ENCODE measurements at regions not wholly inside any gene's neighbourhood (a gene's known extent, or its start where the extent isn't known, plus 50 kb on each side); places are given as distances from the start of the nearest gene placed in this dataset.
"Not testable (repeated sequence)": the region's sequence is repeated elsewhere in the genome, so short reads cannot be mapped to it uniquely, and the experiment has no call there.

DNA sequence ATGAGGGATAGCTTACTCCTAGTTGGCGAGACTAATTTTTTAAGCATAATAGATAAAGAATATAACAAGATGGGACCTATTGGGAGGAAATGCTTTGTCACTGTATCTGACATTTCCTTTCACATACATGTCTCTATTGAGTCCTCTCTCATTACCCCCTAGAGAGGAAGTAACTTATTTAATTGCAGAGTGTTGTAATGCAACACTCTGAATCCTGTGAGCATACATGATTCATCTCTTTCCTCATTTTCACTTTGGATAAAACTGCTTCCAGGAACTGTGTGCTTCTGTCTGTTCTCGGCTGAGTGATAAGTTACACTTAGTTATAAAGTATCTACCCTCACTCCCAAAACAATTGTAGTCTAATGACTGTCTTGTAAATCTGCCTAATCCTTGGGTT lies 266.1 kb upstream of the ANXA10 start:
- Mint-ChIP-seq H3K36me3 (no peaks in the 10 kb centered on the region), H3K9me3 (peaks cover 0 to 23% (median 4%) of the 10 kb centered on the region in 5 donors), H3K4me1 (no peaks in the 10 kb centered on the region), H3K27me3 (no peaks in the 10 kb centered on the region), H3K4me3 (no peak overlapping the region), H3K27ac (no peak overlapping the region)
- DNase-seq, result no peak
- no peaks in the 10 kb centered on the region for H3K4me1 ChIP-seq (ENCODE audit: insufficient read depth, low read length)
- H3K36me3 ChIP-seq (ENCODE audit: insufficient read depth, low read length), result no peaks in the 10 kb centered on the region
- no peaks in the 10 kb centered on the region for H3K27me3 ChIP-seq (ENCODE audit: insufficient read depth, low read length, poor library complexity, severe bottlenecking)
- CTCF ChIA-PET, result no interaction called here
- no peak overlapping the region for H3K4me3 ChIP-seq (ENCODE audit: low read length)
- POLR2A ChIA-PET, result no interaction called here
- no peak overlapping the region for H3K27ac ChIP-seq (ENCODE audit: low read depth, low read length)
- no peaks in the 10 kb centered on the region for H3K9me3 ChIP-seq (ENCODE audit: low read length)

- Histone ChIP-seq H3K27me3 (ENCODE audit: insufficient read depth, low read length, poor library complexity, severe bottlenecking) (no peaks in the 10 kb centered on the region), H3K27ac (ENCODE audit: low read depth, low read length) (no peak overlapping the region), H3K4me3 (ENCODE audit: low read length) (no peak overlapping the region), H3K36me3 (ENCODE audit: insufficient read depth, low read length) (no peaks in the 10 kb centered on the region), H3K4me1 (ENCODE audit: insufficient read depth, low read length) (no peaks in the 10 kb centered on the region), H3K9me3 (ENCODE audit: low read length) (no peaks in the 10 kb centered on the region)
- Mint-ChIP-seq H3K36me3 (no peaks in the 10 kb centered on the region), H3K4me1 (no peaks in the 10 kb centered on the region), H3K27ac (no peak overlapping the region), H3K4me3 (no peak overlapping the region), H3K9me3 (peaks cover 0 to 26% (median 9%) of the 10 kb centered on the region in 5 donors), H3K27me3 (no peaks in the 10 kb centered on the region)
- DNase-seq, result no peak
- ChIA-PET CTCF (no interaction called here), POLR2A (no interaction called here)
Measured at GRCh38 chr4:167831855-167832254, 260.5 kb upstream of the ANXA10 start.

DNA sequence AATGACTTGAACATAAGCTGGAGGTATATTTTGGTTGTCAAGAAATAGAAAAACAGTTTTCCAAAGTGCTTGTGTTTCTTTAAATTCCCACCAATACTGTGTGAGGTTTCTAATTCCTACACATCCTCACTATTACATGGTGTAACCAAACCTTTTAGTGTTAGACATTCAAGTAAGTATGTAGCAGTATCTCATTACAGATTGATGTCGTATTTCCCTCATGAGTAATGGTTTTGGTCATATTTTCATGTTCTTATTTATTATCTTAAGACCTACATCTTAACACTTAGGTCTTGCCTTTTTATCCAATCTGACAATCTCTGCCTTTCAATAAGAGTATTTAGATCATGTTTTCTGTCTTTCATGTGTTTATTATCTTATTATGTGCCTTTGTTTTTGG lies 253.7 kb upstream of the ANXA10 start:
- DNase-seq, result no peak
- H3K27me3 Mint-ChIP-seq, result no peaks in the 10 kb centered on the region
- no peak overlapping the region for H3K27ac ChIP-seq (ENCODE audit: low read depth, low read length)
- no peaks in the 10 kb centered on the region for H3K27me3 ChIP-seq (ENCODE audit: insufficient read depth, low read length, poor library complexity, severe bottlenecking)
- H3K36me3 ChIP-seq (ENCODE audit: insufficient read depth, low read length), result no peaks in the 10 kb centered on the region
- no peaks in the 10 kb centered on the region for H3K36me3 Mint-ChIP-seq
- H3K9me3 ChIP-seq (ENCODE audit: low read length), result no peaks in the 10 kb centered on the region
- POLR2A ChIA-PET, result no interaction called here
- no peak overlapping the region for H3K4me3 ChIP-seq (ENCODE audit: low read length)
- no peak overlapping the region for H3K4me3 Mint-ChIP-seq
- CTCF ChIA-PET, result no interaction called here
- no peak overlapping the region for H3K27ac Mint-ChIP-seq
- no peaks in the 10 kb centered on the region for H3K4me1 Mint-ChIP-seq
- H3K9me3 Mint-ChIP-seq, result peaks cover 2 to 30% (median 7%) of the 10 kb centered on the region in 5 donors
- no peaks in the 10 kb centered on the region for H3K4me1 ChIP-seq (ENCODE audit: insufficient read depth, low read length)

DNA sequence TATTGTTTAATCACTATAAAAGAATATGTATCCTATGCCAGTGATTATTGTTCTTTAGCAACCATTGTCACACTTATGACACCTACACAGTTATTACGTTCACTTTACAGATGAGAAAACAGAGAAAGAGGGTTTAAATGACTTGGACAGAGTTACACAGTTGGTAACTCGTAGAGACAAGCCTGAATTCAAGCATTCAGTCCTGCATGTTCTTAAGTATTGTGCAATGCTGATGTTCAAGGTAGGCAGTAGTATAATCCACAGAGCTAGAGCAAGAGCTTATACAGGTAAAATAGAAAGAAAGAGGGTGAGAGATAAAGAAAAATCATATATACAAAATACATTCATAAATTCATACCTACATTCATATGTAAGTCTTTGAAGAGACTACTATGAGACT lies 249.8 kb upstream of the ANXA10 start:
- Mint-ChIP-seq H3K27ac (no peak overlapping the region), H3K4me3 (no peak overlapping the region), H3K27me3 (no peaks in the 10 kb centered on the region), H3K9me3 (peaks cover 2 to 19% (median 5%) of the 10 kb centered on the region in 5 donors), H3K36me3 (no peaks in the 10 kb centered on the region), H3K4me1 (no peaks in the 10 kb centered on the region)
- DNase-seq, result no peak
- Histone ChIP-seq H3K36me3 (ENCODE audit: insufficient read depth, low read length) (no peaks in the 10 kb centered on the region), H3K27me3 (ENCODE audit: insufficient read depth, low read length, poor library complexity, severe bottlenecking) (no peaks in the 10 kb centered on the region), H3K27ac (ENCODE audit: low read depth, low read length) (no peak overlapping the region), H3K9me3 (ENCODE audit: low read length) (no peaks in the 10 kb centered on the region), H3K4me1 (ENCODE audit: insufficient read depth, low read length) (no peaks in the 10 kb centered on the region), H3K4me3 (ENCODE audit: low read length) (no peak overlapping the region)
- ChIA-PET CTCF (no interaction called here), POLR2A (no interaction called here)

GRCh38 chr4:167854881-167855280 lies 237.5 kb upstream of the ANXA10 start:
- H3K27ac Mint-ChIP-seq, result no peak overlapping the region
- DNase-seq, result no peak
- H3K4me3 Mint-ChIP-seq, result no peak overlapping the region
- ChIA-PET POLR2A (no interaction called here), CTCF (no interaction called here)
- Histone ChIP-seq H3K4me3 (ENCODE audit: low read length) (no peak overlapping the region), H3K36me3 (ENCODE audit: insufficient read depth, low read length) (no peaks in the 10 kb centered on the region), H3K4me1 (ENCODE audit: insufficient read depth, low read length) (no peaks in the 10 kb centered on the region), H3K27ac (ENCODE audit: low read depth, low read length) (no peak overlapping the region), H3K27me3 (ENCODE audit: insufficient read depth, low read length, poor library complexity, severe bottlenecking) (no peaks in the 10 kb centered on the region), H3K9me3 (ENCODE audit: low read length) (no peaks in the 10 kb centered on the region)
- H3K9me3 Mint-ChIP-seq, result peaks cover 0 to 18% (median 6%) of the 10 kb centered on the region in 5 donors
- no peaks in the 10 kb centered on the region for H3K4me1 Mint-ChIP-seq
- H3K27me3 Mint-ChIP-seq, result no peaks in the 10 kb centered on the region
- H3K36me3 Mint-ChIP-seq, result no peaks in the 10 kb centered on the region

DNA sequence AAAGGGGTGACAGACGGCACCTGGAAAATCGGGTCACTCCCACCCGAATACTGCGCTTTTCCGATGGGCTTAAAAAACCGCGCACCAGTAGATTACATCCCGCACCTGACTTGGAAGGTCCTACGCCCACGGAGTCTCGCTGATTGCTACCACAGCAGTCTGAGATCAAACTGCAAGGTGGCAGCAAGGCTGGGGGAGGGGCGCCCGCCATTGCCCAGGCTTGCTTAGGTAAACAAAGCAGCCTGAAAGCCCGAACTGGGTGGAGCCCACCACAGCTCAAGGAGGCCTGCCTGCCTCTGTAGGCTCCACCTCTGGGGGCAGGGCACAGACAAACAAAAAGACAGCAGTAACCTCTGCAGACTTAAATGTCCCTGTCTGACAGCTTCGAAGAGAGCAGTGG lies 234.2 kb upstream of the ANXA10 start:
- H3K36me3 Mint-ChIP-seq; H3K36me3 ChIP-seq (ENCODE audit: insufficient read depth, low read length); H3K4me3 ChIP-seq (ENCODE audit: low read length); H3K27ac ChIP-seq (ENCODE audit: low read depth, low read length); CTCF ChIA-PET; H3K4me1 Mint-ChIP-seq; DNase-seq; H3K4me3 Mint-ChIP-seq; H3K4me1 ChIP-seq (ENCODE audit: insufficient read depth, low read length); H3K27me3 Mint-ChIP-seq; H3K9me3 ChIP-seq (ENCODE audit: low read length); H3K27ac Mint-ChIP-seq; POLR2A ChIA-PET; H3K27me3 ChIP-seq (ENCODE audit: insufficient read depth, low read length, poor library complexity, severe bottlenecking): not testable (repeated sequence)
- H3K9me3 Mint-ChIP-seq, result peaks cover 0 to 18% (median 6%) of the 10 kb centered on the region in 5 donors

GRCh38 chr4:167867191-167867590 lies 225.1 kb upstream of the ANXA10 start:
- no peak overlapping the region for H3K4me3 Mint-ChIP-seq
- no peak for DNase-seq
- H3K36me3 Mint-ChIP-seq, result no peaks in the 10 kb centered on the region
- H3K27me3 Mint-ChIP-seq, result peaks cover 0 to 2% of the 10 kb centered on the region in 2 donors
- Histone ChIP-seq H3K27ac (ENCODE audit: low read depth, low read length) (no peak overlapping the region), H3K4me1 (ENCODE audit: insufficient read depth, low read length) (no peaks in the 10 kb centered on the region), H3K36me3 (ENCODE audit: insufficient read depth, low read length) (no peaks in the 10 kb centered on the region), H3K27me3 (ENCODE audit: insufficient read depth, low read length, poor library complexity, severe bottlenecking) (no peaks in the 10 kb centered on the region), H3K9me3 (ENCODE audit: low read length) (no peaks in the 10 kb centered on the region), H3K4me3 (ENCODE audit: low read length) (no peak overlapping the region)
- peaks cover 0 to 12% (median 2%) of the 10 kb centered on the region in 5 donors for H3K9me3 Mint-ChIP-seq
- no peaks in the 10 kb centered on the region for H3K4me1 Mint-ChIP-seq
- no peak overlapping the region for H3K27ac Mint-ChIP-seq
- CTCF ChIA-PET, result no interaction called here
- POLR2A ChIA-PET, result no interaction called here

GRCh38 chr4:167868163-167868562 lies 224.2 kb upstream of the ANXA10 start:
- Mint-ChIP-seq H3K36me3 (no peaks in the 10 kb centered on the region), H3K27ac (no peak overlapping the region)

GRCh38 chr4:167873496-167873895 lies 218.8 kb upstream of the ANXA10 start:
- no peak overlapping the region for H3K27ac ChIP-seq (ENCODE audit: low read depth, low read length)
- H3K36me3 Mint-ChIP-seq, result no peaks in the 10 kb centered on the region
- no peaks in the 10 kb centered on the region for H3K36me3 ChIP-seq (ENCODE audit: insufficient read depth, low read length)
- H3K27me3 Mint-ChIP-seq, result peaks cover 0 to 2% of the 10 kb centered on the region in 2 donors
- H3K4me3 Mint-ChIP-seq, result no peak overlapping the region
- ChIA-PET POLR2A (no interaction called here), CTCF (no interaction called here)
- H3K27ac Mint-ChIP-seq, result no peak overlapping the region
- no peaks in the 10 kb centered on the region for H3K9me3 ChIP-seq (ENCODE audit: low read length)
- peaks cover 0 to 12% (median 2%) of the 10 kb centered on the region in 5 donors for H3K9me3 Mint-ChIP-seq
- DNase-seq, result no peak
- H3K27me3 ChIP-seq (ENCODE audit: insufficient read depth, low read length, poor library complexity, severe bottlenecking), result no peaks in the 10 kb centered on the region
- no peaks in the 10 kb centered on the region for H3K4me1 Mint-ChIP-seq
- no peaks in the 10 kb centered on the region for H3K4me1 ChIP-seq (ENCODE audit: insufficient read depth, low read length)
- no peak overlapping the region for H3K4me3 ChIP-seq (ENCODE audit: low read length)

More at GRCh38 chr4:167868163-167868562, 224.2 kb upstream of the ANXA10 start:
- H3K4me3 ChIP-seq (ENCODE audit: low read length), result no peak overlapping the region
- no peaks in the 10 kb centered on the region for H3K36me3 ChIP-seq (ENCODE audit: insufficient read depth, low read length)
- no peaks in the 10 kb centered on the region for H3K4me1 Mint-ChIP-seq
- no peaks in the 10 kb centered on the region for H3K27me3 ChIP-seq (ENCODE audit: insufficient read depth, low read length, poor library complexity, severe bottlenecking)
- no peaks in the 10 kb centered on the region for H3K9me3 ChIP-seq (ENCODE audit: low read length)
- H3K4me3 Mint-ChIP-seq, result no peak overlapping the region
- peaks cover 0 to 2% of the 10 kb centered on the region in 2 donors for H3K27me3 Mint-ChIP-seq
- H3K4me1 ChIP-seq (ENCODE audit: insufficient read depth, low read length), result no peaks in the 10 kb centered on the region
- no peak for DNase-seq
- peaks cover 0 to 16% (median 2%) of the 10 kb centered on the region in 5 donors for H3K9me3 Mint-ChIP-seq
- ChIA-PET POLR2A (no interaction called here), CTCF (no interaction called here)
- no peak overlapping the region for H3K27ac ChIP-seq (ENCODE audit: low read depth, low read length)
